NOMO-1 (cell line): ENCODE measurements at regions not wholly inside any gene's neighbourhood (a gene's known extent, or its start where the extent isn't known, plus 50 kb on each side); places are given as distances from the start of the nearest gene placed in this dataset.

Experiments
- DNase-seq, 2 experiments: peaks; one replicate each; lab custom pipeline; 2025; ENCODE audit not compliant: unreplicated experiment in 2 of 2; lab: John Stamatoyannopoulos, UW

DNA sequence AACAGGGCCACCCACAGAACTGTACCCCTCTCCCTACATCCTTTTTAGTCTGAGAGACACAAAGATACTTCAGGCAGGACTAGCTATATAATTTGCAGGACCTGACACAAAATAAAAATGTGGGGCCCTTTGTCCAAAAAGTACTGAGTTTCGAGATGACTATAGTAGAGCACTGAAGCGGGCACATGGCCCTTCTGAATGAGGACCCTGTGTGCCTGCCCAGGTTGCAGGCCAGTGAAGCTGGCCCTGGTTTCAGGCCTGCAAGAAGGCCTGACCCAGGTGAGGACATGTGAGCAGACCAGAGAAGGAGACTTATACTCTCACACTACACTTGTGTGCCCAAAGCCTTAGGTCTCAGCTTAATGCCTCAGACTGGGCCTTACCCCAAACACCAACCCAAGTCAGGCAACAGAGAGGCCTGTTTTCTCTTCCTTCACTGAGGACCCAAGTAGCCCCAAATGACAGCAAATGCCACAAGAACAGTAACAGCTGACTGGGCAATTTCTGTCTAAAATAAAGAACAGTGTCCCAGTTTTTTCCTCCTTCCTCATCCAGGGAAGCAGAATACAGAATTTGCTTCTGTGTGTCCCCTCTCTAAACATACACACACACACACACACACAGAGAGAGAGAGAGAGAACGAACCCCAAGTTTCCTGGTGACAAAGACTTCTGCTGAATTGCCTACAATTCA lies 100.9 kb upstream of the ARHGEF3 start:
- DNase-seq, result no peak

GRCh38 chr3:56900801-56901200 lies 99.1 kb upstream of the ARHGEF3 start:
- DNase-seq, result no peak

DNA sequence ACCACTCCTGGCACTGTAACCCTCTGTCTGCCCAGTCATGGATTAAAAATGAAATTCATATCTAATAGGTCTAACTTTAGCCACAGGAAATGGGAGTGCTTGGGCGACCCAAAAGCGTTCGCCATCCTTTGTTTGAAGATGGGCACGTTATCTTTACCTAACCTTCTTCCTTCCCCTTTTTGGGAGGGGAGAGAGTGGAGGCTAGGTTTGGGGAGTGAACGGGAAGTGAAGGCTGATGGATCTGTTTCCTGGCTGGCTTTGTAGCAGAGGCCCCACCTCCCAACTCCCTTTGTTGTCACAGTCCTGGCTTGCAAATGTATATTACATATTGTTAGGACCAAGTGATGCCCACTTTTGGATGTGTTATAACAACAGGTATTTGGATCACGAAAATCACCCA lies 98.1 kb upstream of the ARHGEF3 start:
- no peak for DNase-seq

DNA sequence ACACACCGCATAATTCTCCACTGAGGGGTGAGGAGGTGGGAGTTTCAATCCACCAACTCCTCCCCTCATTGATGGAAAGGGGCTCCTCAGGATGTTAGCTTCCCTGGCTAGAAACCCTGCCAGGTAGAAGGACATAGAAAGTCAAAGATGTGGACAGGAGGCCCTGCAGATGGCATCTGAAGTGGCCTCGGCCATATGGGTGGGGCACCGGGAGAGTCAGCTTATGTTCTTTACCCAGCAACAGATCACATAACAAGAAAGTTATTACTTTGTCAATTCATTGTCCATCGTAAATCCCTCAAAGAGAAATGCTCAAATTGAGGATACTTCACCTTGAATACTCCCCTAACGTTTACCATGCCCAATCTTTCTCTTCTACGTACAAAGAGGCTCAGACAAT lies 97.3 kb upstream of the ARHGEF3 start:
- no peak for DNase-seq

DNA sequence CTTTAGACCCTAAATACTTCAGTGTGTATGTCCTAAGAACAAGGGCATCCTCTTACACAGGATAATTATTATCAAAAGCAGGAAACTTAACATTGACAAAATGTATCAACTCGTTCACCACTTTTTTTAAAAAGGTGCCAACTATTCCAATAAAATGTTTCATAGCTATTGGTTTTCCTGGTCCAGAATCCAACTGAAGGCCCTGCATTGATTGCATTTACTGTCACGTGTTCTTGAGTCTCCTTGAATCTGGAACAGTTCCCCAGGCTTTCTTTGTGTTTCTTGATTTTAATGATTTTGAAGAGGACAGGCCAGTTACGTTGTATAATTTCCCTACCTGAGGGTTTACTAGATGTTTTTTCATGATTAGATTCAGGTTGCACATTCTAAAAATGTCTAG lies 94.6 kb upstream of the ARHGEF3 start:
- DNase-seq, result no peak

- no peak for DNase-seq
These were observed 93.2 kb upstream of the ARHGEF3 start for GRCh38 chr3:56894881-56895431.

DNA sequence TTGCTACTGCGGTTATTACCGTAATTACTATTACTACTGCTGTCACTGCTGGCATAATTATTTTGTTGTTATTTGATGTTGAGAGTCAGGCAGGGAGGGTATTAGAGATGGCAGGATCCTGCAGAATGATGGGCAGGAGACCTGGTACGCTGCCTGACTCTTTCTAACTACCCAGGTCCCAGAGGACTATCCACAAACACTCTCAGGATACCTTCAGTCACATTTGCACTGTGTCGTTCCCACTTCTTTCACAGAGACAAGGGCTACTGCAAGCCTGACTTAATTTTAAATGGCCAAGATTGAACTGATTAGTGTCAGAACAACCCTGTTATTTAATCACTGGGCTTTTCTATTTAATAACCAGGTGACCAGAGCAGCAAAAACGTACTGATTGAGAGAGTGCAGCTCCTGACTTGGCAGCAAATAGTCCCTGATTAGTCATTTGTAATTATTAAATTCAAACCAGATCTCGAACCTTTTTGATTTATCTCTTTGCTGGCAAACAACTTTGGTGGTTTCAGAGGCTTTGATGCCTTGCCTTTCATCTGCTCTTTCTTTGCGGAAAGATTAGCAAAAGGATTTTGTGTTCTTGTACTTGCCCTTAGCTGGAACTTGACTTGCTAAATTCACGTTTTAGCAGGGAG lies 88.8 kb upstream of the ARHGEF3 start:
- DNase-seq, result no peak

- DNase-seq, result no peak
These were observed 87.4 kb upstream of the ARHGEF3 start for GRCh38 chr3:56889131-56889530.

- DNase-seq, result no peak
These were observed 85.8 kb upstream of the ARHGEF3 start for GRCh38 chr3:56887402-56888025.

DNA sequence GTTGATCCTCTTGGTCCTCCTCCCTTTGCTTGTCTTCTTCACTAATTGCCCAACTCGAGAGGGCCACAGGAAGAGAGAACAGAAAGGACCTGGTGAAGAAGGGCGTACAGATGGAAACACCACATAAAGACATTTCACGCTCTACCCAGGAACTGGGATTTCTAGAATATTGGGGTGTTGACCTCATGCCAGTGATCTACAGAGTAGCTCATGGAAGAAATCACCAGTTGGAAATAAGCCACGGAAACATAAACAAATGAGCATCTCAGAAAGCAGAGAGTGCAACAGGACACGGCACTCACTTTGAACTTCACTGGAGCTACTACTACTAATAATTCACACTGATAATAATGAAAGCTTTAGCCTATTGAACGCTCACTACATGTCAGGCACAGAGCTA lies 84.6 kb upstream of the ARHGEF3 start:
- DNase-seq, result no peak

DNA sequence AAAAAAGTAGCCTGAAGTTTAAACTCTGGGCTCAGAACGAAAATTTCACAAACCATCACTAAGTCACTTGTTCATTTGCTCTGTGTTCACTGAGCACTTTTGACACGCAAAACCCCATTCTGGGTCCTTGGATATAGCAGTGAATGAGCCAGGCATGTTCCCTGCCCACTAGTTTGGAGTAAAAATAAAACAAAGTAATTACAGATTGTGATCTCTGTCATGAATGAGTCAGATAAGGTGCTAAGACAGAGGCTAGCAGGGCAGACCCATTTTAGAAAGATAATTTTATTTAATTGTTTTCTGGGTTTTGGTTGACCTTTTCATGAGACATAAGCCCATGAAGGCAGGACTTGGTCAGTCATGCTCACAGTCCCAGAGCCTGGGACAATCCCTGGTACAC lies 84.1 kb upstream of the ARHGEF3 start:
- DNase-seq, result no peak

- DNase-seq, result no peak
These were observed 83.7 kb upstream of the ARHGEF3 start for GRCh38 chr3:56885453-56885852.

DNA sequence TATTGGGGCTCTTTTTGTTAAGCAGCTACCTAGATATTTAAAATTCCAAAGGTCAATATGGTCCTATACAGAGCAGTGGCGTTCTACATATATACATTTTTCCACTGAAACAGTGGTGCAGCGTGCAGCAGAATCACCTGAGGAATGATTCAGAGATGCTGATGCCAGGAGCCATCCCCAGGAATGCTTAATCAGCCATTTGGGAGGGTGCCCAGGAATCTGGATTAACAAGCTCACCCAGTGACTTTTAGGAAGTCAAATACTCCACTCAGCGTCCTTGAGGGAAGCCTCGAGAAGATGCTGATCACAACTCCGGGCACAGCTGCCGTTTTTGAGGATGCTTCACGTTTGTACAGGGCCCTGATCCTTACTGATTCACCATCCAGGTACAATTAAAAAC lies 82.6 kb upstream of the ARHGEF3 start:
- no peak for DNase-seq

DNA sequence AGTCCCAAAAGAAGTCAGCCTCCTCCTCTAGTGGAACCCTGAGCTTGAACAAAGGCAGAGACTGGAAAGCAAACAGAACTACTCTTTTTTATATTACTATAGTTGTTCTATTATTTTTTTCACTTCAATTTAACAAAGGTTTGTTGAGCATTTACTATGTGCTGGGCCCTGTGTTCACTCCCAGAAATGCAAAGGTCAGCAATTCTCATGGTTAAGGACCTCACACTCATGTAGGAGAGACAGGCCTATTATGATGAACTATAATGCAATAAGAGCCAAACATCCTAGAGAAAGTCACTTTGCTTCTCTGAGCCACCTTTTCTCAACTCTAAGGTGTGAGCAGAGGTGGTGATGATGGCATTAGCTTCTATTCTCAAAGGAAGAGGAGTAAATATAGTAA lies 82.1 kb upstream of the ARHGEF3 start:
- DNase-seq, result no peak

DNA sequence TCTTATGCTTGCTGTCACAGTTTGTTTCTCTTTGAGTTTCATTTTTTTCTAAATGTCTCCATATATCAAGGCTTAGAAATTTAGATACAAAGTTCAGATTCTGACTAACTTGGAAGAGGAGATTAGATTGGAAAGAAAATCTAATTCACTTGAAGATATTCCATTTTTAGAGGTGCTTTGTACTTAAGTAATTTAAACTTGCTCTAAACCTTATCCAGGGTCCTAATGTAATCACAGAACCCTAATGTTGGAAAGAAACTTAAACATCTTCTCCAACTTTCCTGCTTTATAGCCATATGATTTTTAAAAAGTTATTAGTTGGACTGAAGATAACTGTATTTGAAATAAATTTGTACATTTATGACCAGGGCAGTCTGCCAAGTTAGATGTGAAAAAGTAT lies 81.1 kb upstream of the ARHGEF3 start:
- no peak for DNase-seq

DNA sequence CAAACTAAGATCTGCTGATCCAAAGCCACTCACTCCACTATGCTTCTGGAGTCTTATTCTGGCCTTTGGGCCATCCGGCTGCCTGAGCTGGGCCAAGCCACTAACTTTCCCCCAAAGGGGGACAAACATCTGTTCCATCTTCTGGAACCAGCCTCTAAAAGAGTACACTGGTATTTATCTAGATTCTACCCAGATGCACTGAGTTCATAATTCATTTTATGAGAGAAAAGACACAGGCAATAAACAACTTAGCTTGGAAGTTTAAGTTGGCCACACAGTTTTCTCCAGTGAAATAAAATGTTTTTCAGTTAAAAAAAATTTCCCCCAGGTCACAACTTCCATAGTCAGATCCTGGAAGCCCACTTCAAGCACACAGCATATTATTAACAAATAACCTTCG lies 80.1 kb upstream of the ARHGEF3 start:
- no peak for DNase-seq

- no peak for DNase-seq
These were observed 79.2 kb upstream of the ARHGEF3 start for GRCh38 chr3:56880720-56881575.

DNA sequence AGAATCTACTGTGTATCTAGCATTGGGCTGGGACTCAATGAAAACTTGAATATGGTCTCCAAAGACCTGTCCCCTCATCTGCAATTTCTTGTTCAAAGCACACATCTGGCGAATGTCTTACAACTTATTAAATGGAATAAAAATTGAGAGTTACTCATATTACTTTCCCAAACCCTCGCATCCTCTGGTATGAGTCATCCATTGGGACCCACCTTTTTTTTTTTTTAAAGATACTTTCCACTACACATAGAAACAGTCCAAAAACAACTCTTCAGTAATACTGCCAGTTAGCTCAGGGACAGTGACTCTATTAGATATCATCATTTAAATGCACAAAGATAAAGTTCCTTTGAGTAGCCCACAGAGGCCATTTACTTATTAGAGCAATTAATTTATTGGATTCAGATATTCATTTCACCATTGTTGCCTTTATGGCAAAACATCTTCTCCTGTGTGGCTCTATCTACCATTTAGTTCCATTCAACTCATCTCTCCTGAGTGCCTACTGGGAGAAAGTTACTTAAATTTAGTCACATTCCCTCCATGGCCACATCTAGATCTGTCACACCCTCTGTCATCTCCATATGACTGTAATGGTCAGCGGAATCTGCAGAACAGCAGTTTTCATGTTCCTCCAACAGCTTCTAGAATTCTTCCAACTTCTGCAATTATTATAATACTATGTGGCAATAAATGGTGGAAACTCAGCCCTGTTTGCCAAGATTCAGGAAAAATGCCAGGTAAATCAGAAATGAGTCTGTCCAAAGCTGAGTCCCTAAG lies 77.9 kb upstream of the ARHGEF3 start:
- DNase-seq, result no peak

- no peak for DNase-seq
These were observed 76.3 kb upstream of the ARHGEF3 start for GRCh38 chr3:56878074-56878473.

DNA sequence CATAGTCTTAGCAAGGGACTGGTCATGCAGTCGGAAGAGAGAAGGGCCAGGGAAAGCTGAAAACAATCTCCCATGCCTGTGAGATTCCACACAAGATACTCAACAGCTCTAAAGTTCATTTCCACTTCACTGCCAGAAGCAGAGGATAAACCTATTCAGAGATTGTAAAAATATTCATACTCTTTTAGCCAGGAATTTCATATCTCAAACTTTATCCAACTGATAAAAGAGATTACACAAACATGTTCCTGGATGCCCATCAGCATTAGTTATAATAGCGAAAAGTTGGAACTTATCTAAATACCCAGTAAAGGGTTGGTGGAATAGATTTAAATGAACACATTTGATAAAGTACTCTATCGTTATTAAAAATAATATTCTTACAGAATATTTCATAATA lies 75.2 kb upstream of the ARHGEF3 start:
- no peak for DNase-seq
